LNCAP (cell line): ENCODE measurements at regions not wholly inside any gene's neighbourhood (a gene's known extent, or its start where the extent isn't known, plus 50 kb on each side); places are given as distances from the start of the nearest gene placed in this dataset.

Source experiments
- TF ChIP-seq, protein P1 (sequence below): fragments of 450-650 bp; IDR thresholded peaks from 2 replicates; pipeline ENCODE4 v1.5.1; 2017; ENCODE audit warnings: mild to moderate bottlenecking

DNA sequence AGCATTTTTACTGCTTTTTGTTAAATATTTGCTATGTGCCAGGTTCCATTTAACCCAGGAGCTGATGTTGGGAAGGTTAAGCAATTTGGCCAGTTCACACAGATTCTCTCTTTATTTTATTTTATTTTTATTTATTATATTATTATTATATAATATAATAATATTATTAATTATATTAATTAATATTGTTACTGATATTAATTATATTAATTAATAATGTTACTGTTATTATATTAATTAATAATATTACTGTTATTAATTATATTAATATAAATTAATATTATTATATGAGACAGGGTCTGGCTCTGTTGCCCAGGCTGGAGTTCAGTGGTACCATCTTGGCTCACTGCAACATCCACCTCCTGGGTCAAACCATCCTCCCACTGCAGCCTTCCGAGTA lies 593.0 kb upstream of the SGCD start:
- TF ChIP-seq, protein P1, sequence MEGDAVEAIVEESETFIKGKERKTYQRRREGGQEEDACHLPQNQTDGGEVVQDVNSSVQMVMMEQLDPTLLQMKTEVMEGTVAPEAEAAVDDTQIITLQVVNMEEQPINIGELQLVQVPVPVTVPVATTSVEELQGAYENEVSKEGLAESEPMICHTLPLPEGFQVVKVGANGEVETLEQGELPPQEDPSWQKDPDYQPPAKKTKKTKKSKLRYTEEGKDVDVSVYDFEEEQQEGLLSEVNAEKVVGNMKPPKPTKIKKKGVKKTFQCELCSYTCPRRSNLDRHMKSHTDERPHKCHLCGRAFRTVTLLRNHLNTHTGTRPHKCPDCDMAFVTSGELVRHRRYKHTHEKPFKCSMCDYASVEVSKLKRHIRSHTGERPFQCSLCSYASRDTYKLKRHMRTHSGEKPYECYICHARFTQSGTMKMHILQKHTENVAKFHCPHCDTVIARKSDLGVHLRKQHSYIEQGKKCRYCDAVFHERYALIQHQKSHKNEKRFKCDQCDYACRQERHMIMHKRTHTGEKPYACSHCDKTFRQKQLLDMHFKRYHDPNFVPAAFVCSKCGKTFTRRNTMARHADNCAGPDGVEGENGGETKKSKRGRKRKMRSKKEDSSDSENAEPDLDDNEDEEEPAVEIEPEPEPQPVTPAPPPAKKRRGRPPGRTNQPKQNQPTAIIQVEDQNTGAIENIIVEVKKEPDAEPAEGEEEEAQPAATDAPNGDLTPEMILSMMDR = no peak

DNA sequence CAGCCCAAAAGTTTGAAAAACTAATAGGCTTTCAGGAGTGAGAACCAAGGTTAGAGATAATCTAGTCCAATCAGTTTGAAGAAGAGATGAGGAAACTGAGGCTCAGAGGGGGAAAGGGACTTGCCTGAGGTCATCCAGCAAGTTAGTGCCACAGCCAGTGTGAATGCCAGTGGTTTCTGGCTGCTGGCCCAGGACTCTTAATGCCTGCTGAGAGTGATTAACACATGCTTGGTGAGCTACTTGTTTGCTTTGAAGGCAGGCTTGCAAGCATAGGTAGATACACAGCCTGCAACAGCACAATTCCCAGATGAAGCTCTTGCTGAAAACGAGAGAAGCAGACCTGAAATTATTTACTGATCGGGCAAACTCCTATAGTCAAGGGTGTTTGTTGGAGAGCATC lies 591.6 kb upstream of the SGCD start:
- TF ChIP-seq, protein P1 = no peak

DNA sequence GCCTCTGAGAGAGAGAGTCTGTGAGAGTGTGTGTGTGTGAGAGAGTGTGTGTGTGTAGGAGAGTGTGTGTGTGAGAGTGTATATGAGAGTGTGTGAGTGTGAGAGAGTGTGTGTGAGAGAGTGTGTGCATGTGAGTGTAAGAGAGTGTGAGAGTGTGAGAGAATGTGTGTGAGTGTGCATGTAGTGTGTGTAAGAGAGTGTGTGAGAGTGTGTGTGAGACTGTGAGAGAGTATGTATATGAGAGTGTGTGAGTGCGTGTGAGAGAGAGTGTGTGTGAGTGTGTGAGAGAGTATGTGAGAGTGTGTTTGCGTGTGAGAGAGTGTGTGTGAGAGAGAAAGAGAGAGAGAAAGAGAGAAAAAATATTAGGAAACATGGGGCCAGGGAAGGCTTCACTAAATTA lies 588.3 kb upstream of the SGCD start:
- TF ChIP-seq, protein P1 = no peak

DNA sequence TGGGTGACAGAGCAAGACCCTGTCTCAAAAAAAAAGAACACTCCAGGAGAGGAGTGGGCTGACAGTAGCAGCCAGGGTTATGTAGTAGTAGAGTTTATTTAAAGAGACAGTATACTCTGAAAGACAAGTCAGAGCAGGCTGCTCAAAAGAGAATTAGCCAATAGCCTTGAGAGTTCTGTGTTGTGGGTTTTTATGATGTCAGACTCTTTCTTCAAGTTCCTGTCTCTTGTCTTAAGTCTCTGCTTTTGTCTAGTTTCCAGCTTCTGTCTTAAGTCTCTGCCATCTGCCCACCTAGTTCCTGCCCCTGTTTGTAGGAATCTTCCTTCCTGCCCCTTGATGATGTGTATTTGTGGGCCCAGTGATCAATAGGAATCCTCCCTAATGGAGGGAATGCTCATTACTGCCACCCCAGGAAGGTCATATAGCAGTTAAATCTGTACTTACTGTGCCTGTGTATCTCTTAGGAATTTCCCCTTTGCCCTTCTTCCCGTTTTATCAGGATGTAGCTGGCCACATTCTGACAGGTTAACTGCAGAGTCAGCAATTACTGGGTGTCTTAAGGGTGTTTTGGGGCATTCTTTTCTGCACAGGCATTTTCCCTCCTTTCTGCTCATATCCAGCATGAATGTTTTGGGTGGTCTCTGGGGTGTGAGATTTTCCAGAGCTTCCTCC lies 580.5 kb upstream of the SGCD start:
- TF ChIP-seq, protein P1 = no peak

DNA sequence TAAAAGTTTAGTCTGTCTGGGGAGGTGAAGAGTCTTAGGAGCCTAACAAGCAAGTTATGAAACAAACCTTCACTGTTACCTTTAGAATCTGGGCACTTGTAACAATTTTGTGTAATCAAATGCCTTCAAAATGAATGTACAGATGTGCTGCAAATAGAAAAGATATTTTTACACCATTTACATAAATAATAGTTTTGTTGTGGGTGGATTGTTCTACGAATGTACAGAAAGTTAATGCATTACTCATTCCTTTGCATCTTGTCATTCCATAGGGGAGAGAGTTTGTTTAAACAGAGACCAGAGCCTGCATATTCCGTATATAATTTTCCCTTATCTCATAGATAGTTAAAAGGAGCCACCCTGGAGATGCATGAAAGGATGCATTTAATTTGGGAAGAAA lies 576.9 kb upstream of the SGCD start:
- TF ChIP-seq, protein P1 = no peak

DNA sequence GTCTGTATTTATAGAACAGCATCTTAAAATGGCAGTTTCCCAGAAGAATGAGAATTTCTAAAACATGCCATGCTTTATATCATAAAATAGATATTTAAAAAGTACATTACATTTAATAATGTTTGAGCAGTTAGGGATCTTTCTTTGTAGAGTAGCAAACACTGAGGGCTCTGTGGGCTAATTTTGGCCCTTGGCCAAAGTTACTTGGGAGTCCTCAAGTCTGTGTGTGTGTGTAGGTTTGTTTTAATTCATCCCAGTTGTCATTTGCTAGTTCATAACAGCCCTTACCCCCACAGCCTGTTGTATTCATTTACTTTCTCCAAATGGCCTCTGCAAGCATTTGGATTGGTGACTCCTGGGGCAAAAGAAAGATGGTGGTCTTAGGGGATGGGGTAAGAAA lies 576.4 kb upstream of the SGCD start:
- TF ChIP-seq, protein P1 = no peak

DNA sequence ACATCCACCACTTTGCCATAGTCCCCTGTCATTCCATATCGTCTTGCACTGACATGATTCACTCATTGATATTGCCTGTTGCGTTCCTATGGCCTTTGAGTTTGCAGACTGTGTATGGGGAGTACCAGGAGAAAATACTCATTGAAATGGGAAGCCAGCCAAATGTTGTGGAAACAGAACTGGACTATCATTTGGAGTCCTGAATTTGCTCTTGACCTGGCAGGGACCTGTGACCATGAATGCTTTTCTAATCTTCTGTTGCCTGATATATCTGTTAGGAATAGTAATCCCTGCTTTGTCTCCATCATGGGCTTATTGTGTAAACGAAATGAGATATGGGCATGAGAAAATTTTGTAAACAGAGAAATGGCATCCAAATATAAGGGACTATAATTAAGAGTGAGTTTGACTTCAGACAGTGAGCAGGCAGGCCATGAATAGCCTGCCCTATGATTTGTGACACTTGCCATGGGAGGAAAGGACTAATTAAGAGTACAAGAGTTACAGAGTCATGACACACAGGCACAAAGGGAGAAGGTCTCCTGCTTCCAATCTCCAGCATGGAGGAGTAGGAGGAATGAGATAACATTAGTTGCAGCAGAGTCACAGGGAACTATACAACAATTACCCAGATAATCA lies 572.9 kb upstream of the SGCD start:
- TF ChIP-seq, protein P1 = no peak
